Right atrium auricular region (tissue), 2 donors: ENCODE measurements at regions not wholly inside any gene's neighbourhood (a gene's known extent, or its start where the extent isn't known, plus 50 kb on each side); places are given as distances from the start of the nearest gene placed in this dataset.

Experiments used
- DNase-seq: peaks from one replicate; pipeline ENCODE4 v3.0.0-alpha.2; 2019; ENCODE audit warnings: low spot score
- H3K27ac ChIP-seq, 2 donors: fragments of 200-600 bp; sonication (generic); 1 replicate in 1 of 2; 2 replicates in 1 of 2; pipeline ENCODE4 v1.5.1; 2016 to 2019
- H3K27me3 ChIP-seq, 2 donors: fragments of 200-600 bp; sonication (generic); one replicate each; pipeline versions ENCODE4 v1.5.1 to v1.6.0; 2017 to 2019
- H3K36me3 ChIP-seq: fragments of 200-600 bp; sonication (generic); one replicate; pipeline ENCODE4 v1.5.1; 2016
- H3K4me1 ChIP-seq, 2 donors: fragments of 200-600 bp; sonication (generic); one replicate each; pipeline versions ENCODE4 v1.5.1 to v1.6.0; 2017 to 2019
- H3K4me3 ChIP-seq, 2 donors: fragments of 200-600 bp; sonication (generic); 1 replicate in 1 of 2; 2 replicates in 1 of 2; pipeline ENCODE4 v1.5.1; 2017 to 2019; ENCODE audit warnings: mild to moderate bottlenecking in 1 of 2, moderate library complexity in 1 of 2
- H3K9me3 ChIP-seq, 2 donors: fragments of 200-600 bp; sonication (generic); one replicate each; pipeline ENCODE4 v1.5.1; 2019
- CTCF ChIP-seq, 2 donors: fragments of 200-600 bp; sonication (generic); IDR thresholded peaks; one replicate each; pipeline ENCODE4 v1.5.1; 2019; ENCODE audit warnings: antibody characterized with exemption in 2 of 2

GRCh38 chr7:63025815-63026214 lies 972.8 kb upstream of the ZNF722 start:
- no peak for TF ChIP-seq CTCF (IDR thresholded peaks at IDR 0.05)
- H3K27me3 ChIP-seq, result no peaks in the 10 kb centered on the region
- no peak for DNase-seq
- no peaks in the 10 kb centered on the region for H3K36me3 ChIP-seq
- H3K4me3 ChIP-seq, result no peak overlapping the region
- no peak overlapping the region for H3K27ac ChIP-seq
- no peaks in the 10 kb centered on the region for H3K4me1 ChIP-seq
- H3K9me3 ChIP-seq, result no peaks in the 10 kb centered on the region

- no peaks in the 10 kb centered on the region for H3K36me3 ChIP-seq
- no peak overlapping the region for H3K27ac ChIP-seq
- H3K4me3 ChIP-seq, result no peak overlapping the region
- TF ChIP-seq CTCF (IDR thresholded peaks at IDR 0.05), result no peak
- no peaks in the 10 kb centered on the region for H3K4me1 ChIP-seq
- no peaks in the 10 kb centered on the region for H3K9me3 ChIP-seq
- no peaks in the 10 kb centered on the region for H3K27me3 ChIP-seq
- DNase-seq, result no peak
Measured at GRCh38 chr7:63027075-63027474, 971.6 kb upstream of the ZNF722 start.

GRCh38 chr7:63028376-63029206 lies 970.1 kb upstream of the ZNF722 start:
- Histone ChIP-seq H3K4me1 (no peaks in the 10 kb centered on the region), H3K27ac (no peak overlapping the region), H3K9me3 (peaks cover 0 to 7% of the 10 kb centered on the region in 2 donors), H3K36me3 (no peaks in the 10 kb centered on the region), H3K4me3 (no peak overlapping the region), H3K27me3 (no peaks in the 10 kb centered on the region)
- peak; percentile 16 for DNase-seq
- TF ChIP-seq CTCF (IDR thresholded peaks at IDR 0.05), result no peak

GRCh38 chr7:63029207-63029522 lies 969.5 kb upstream of the ZNF722 start:
- Histone ChIP-seq H3K36me3 (no peaks in the 10 kb centered on the region), H3K27ac (no peak overlapping the region), H3K4me3 (no peak overlapping the region), H3K27me3 (no peaks in the 10 kb centered on the region), H3K9me3 (peaks cover 0 to 7% of the 10 kb centered on the region in 2 donors), H3K4me1 (no peaks in the 10 kb centered on the region)
- no peak for TF ChIP-seq CTCF (IDR thresholded peaks at IDR 0.05)
- DNase-seq, result no peak

- H3K36me3 ChIP-seq, result no peaks in the 10 kb centered on the region
- peaks cover 0 to 7% of the 10 kb centered on the region in 2 donors for H3K9me3 ChIP-seq
- no peak for DNase-seq
- no peaks in the 10 kb centered on the region for H3K27me3 ChIP-seq
- TF ChIP-seq CTCF (IDR thresholded peaks at IDR 0.05), result no peak
- no peak overlapping the region for H3K27ac ChIP-seq
- H3K4me3 ChIP-seq, result no peak overlapping the region
- no peaks in the 10 kb centered on the region for H3K4me1 ChIP-seq
Measured at GRCh38 chr7:63030061-63030460, 968.6 kb upstream of the ZNF722 start.
